HL-60 (cell line): ENCODE measurements at regions not wholly inside any gene's neighbourhood (a gene's known extent, or its start where the extent isn't known, plus 50 kb on each side); places are given as distances from the start of the nearest gene placed in this dataset.

ENCODE experiments used
- CTCF ChIP-seq: IDR thresholded peaks from one replicate; pipeline ENCODE4 v1.5.1; 2011; ENCODE audit warnings: low read length, control low read depth, inconsistent platforms; ENCODE audit not compliant: insufficient read depth
- POLR2AphosphoS5 ChIP-seq: IDR thresholded peaks from 2 replicates; pipeline ENCODE4 v1.6.1; 2012; ENCODE audit warnings: low read depth
- REST ChIP-seq: IDR thresholded peaks from 2 replicates; pipeline ENCODE4 v1.6.1; 2012; ENCODE audit warnings: low read depth; ENCODE audit not compliant: insufficient replicate concordance

GRCh38 chr17:33457477-33457876, 164.4 kb upstream of the ASIC2 start:
- TF ChIP-seq CTCF (no peak), REST (no peak), POLR2AphosphoS5 (no peak)
